Panc1 (cell line): ENCODE measurements at regions not wholly inside any gene's neighbourhood (a gene's known extent, or its start where the extent isn't known, plus 50 kb on each side); places are given as distances from the start of the nearest gene placed in this dataset.

Source experiments
- TCF7L2 ChIP-seq: IDR thresholded peaks from 2 replicates; pipeline ENCODE4 v1.6.1; 2011; ENCODE audit warnings: mild to moderate bottlenecking, low read depth, low read length, inconsistent platforms
- TF ChIP-seq, protein P1 (sequence below): fragments of 450-650 bp; IDR thresholded peaks from 2 replicates; pipeline ENCODE4 v1.5.1; 2017; ENCODE audit warnings: mild to moderate bottlenecking

DNA sequence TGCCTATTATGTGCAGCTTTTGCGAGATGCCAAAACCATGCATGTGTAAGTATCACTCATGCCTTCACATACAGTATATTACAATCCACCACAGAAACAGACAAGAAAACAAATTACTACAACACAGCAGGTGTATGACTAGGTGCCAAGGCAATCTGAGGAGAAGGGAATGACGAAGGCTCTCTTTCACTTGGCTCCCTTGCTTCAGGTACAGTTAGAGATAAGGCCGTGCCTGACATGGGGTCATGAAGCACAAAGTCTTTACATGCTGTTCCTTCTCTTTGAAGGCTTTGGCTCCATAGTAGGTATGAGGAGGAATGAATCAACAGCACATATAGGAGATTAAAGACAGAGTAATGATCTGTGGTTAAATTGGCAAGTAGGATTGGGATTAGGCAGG is 65.2 kb upstream of the FSHB start:
- TF ChIP-seq TCF7L2 = no peak
- TF ChIP-seq, protein P1, sequence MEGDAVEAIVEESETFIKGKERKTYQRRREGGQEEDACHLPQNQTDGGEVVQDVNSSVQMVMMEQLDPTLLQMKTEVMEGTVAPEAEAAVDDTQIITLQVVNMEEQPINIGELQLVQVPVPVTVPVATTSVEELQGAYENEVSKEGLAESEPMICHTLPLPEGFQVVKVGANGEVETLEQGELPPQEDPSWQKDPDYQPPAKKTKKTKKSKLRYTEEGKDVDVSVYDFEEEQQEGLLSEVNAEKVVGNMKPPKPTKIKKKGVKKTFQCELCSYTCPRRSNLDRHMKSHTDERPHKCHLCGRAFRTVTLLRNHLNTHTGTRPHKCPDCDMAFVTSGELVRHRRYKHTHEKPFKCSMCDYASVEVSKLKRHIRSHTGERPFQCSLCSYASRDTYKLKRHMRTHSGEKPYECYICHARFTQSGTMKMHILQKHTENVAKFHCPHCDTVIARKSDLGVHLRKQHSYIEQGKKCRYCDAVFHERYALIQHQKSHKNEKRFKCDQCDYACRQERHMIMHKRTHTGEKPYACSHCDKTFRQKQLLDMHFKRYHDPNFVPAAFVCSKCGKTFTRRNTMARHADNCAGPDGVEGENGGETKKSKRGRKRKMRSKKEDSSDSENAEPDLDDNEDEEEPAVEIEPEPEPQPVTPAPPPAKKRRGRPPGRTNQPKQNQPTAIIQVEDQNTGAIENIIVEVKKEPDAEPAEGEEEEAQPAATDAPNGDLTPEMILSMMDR = no peak
